GM19023 (cell line): ENCODE measurements at regions not wholly inside any gene's neighbourhood (a gene's known extent, or its start where the extent isn't known, plus 50 kb on each side); places are given as distances from the start of the nearest gene placed in this dataset.

Experiments
- ATAC-seq: cut with Tn5 transposase; IDR thresholded peaks from one replicate; pipeline ENCODE4 v1.9.1; 2021; ENCODE audit warnings: mild to moderate bottlenecking, moderate library complexity; ENCODE audit not compliant: unreplicated experiment

DNA sequence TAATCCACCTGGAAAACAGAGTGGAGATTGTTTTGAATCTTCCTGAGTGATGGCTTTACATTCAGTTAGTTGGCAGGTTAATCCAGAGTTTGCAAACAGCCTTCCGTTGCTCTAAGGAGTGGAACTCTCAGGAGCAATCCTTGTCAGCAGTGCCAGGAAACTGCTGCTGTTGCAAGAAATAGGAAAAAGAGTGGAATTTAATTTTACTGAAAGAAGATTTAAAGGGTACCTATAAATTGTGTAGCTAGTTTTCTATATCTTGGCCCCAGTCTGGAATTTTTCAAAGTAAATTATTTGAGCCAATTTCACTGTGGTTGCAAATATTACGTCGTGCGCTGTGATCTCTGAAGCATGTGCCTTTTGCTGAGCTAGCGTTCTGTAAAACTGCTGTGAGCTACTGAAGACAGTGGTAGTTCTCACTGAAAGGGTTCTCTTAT, 55.5 kb upstream of the SLC5A12 start:
- no peak for ATAC-seq

DNA sequence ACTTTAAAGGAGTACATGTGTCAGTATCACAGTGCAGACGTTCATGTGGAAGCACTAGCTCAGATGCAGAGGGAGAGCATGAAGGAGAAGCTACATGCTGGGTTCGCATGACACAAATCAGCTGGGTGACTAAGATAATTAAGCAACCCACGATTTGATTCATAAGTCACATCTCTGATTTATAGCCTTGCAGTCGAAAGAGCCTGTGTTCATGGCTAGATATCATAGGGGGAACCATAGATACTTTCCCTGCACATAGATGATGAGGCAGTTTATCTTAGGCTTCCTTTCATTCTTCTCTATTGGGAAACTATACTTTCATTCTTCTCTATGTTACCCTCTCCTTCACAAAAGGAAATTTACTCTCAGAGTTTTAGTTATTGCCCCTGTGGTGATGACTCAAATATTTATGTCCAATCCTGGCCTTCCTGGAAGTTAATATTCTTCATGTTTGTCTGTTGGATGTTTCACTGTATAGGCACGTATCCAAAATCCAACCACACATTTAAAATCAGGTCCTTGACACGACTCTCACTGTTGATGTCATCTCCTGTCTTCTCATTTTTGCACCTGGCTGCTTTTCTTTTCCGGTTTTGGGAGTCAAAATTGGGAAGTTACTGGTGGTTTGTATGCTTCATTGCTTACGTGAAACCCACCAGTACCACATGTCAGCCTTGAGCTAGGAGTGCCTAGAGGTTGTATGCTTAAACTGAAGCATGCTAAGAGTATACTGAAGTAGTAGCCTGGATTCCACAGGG, 56.3 kb upstream of the SLC5A12 start:
- no peak for ATAC-seq

DNA sequence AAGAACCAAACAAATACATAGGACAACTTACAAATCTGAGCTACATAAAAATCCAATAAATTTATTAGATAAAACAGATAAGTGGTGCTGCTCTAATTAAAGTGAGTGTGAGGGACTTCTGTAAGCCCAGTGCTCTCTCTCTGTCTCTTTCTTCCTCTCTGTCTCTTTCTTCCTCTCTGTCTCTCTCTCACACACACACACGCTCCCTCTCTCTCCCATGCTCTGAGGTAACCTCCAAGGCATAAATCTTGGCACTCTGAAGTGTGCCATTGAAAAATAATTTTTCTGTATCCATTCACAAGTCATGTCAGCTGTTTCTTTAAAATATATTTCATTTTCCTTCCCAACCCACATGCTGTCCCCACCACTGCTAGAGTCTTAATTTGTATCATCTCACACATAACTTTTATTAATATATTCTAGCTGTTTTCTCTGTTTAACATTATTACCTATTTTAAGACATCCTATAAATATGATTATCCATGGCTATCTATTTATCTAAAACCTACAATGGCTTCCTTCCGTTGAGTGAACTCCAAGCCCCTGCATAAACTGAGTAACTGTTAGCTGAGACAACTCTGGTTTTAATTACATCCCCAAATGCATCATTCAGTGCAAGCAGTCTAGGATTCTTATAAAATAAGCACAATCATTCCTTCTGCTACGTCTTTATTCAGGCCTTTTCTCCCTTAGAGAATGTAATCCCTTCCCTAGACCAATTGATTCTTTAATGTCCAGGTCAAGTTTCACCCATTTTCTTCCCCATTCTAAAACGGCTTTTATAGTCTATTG, 57.4 kb upstream of the SLC5A12 start:
- no peak for ATAC-seq

DNA sequence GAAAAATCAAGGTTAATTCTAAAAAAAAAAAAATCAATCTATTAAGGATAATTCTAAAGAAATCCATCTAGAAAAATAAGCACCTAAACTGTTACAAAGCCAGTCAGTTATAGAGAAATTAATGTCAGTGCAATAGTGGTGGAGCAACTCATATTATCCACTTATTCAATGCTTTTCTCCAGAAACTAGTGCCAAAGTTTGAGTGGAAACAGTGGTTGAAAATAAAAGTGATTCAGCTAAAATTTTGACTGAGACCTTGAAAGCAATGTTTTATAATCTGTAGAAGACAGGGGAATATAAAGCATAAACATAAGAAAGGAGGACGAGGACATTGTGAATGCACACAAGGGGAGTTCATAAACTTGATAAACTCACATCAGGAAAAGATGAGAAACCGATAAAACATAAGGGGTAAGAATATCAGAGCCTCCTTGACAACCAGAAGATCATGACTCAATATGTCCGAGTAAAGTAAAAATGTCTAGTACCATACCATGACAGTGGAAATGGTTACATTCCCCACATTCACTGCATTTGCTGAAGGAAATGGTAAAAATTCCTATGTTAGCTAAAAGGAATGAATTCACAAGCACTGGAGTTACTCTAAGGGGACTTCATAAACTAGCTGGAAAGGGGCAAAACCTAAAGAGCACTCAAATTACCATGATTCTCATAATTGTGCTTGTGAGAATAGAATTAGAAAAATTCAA, 58.7 kb upstream of the SLC5A12 start:
- ATAC-seq, result no peak

DNA sequence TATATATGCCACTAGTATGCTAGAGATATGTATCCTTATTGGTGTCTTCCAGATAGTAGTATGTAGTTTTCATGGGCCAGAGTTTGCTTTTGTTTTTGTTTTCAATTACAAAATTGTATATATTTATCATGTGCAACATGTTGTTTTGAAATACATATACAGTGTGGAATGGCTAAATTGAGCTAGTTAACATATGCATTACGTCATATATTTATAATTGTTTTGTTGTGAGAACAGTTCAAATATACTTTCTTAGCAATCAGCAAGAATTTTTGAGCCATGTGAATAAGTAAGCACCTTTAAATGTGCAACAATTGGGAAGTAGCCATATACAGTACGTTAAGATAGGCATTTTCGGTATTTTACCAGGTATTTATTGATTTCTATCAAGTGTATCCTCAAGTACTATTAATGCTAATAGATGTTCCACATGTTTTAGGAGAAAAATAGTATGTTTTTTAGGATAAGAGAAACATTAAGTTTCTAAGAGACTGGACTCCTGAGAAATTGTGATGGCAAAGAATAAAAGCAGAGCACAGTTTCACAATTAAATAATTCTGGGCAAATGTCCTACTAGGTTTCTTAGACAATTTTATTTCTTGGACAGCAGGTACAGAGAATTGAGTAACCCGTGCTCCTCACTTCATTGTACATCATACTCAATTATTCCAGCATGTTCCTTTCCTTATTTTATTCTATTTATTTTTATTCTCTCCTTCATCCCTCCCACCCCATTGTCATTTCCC, 60.5 kb upstream of the SLC5A12 start:
- no peak for ATAC-seq

DNA sequence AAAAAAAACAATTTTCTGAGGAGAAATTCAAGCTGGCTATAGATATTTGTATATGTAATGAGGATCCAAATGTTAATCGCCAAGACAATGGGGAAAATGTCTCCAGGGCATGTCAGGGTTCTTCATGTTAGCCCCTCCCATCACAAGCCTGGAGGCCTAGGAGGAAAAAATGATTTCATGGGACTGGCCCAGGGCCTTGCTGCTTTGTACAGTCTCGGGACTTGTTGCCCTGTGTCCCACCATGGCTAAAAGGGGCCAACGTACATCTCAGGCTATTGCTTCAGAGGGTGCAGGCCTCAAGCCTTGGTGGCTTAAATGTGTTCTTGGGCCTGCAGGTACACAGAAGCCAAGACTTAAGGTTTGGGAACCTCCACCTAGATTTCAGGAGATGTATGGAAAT, 62.1 kb upstream of the SLC5A12 start:
- no peak for ATAC-seq

DNA sequence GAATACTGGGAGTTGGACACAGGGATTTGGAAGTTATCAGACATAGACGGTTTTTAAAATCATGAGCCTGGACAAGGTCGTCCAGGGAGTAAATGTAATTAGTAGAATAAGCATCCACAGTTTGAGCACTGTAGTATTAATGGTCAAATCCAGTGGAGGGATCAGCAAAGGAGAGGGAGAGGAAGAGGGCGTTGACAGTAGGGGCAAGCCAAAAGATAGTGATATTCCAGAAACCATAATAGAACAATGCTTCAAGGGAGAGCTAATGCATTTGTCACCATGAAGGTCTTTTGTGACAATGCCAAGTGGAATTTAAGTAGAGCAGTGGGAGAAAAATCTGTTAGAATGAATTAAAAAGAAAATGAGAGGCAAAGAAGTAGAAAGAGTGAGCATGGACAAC, 68.9 kb upstream of the SLC5A12 start:
- no peak for ATAC-seq

DNA sequence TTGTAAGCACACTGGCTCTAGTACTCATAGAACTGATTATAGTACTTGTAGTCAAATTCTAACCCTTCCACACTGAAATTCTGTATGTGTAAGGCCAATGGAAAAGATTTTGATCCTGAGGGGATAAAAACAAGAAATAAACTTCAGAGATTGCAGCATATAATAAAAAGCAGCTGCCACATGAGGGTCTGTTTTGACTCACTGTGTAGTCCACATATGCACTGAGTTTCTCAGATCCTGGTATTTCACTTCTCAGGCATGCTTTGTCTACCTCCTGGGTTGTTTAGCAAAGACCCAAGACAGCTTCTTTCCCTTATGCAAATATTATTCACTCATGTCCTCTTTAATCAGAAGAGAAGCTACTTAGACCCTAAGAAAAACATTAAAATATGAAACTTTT, 71.1 kb upstream of the SLC5A12 start:
- no peak for ATAC-seq

DNA sequence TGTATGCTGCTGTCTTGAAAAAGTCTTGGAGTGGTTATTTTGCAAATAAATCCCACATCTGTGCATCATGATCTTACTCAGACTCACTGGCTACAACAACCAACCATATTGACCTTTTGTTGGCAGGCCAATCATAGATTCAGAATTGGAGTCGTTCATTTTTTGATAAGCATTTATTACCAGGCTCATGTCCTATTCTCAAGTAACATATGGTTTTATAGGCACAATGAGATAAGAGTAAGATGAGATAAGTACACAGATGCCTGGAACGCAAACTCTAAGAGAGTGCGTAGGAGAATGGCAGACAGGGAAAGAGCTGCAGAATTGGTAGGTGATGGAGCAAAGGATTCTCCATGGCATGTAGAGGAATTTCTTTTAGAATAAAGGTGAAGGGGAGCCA, 71.6 kb upstream of the SLC5A12 start:
- no peak for ATAC-seq

DNA sequence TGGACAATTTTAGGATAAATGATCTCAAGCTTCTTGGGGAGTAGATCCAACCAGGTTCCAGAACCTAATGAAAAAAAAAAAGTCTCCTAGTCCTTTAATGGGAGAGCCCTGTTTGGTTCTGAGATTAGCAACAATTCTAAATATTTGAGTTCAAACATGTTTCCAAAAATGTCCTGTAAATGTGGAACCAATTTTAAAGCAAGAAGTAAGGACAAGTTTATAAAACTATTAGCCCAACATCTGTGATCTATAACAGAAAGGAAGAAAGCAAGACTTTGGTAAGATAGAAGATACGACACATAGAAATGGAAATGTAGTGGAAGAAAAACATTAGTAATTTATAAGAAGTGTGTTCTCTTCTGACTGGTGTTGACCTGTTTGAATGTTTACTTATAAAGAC, 79.7 kb upstream of the SLC5A12 start:
- ATAC-seq, result no peak

DNA sequence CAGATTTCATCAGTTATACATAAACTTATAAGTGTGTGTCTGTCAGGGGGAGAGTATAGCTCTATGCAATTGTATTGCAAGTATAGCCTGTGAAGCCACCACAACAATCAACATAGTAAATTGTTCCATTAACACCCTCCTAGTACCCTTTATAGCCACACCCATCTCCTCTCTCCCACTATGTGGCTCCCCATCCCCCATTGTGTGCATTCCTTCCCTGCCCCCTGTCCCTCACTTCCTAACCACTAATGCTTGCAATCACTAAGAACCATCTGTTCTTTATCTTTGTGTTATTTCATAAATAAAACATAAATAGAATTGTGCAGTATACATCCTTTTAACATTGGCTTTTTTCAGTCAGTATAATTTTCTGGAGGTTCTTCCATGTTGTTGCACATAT, 83.1 kb upstream of the SLC5A12 start:
- no peak for ATAC-seq

DNA sequence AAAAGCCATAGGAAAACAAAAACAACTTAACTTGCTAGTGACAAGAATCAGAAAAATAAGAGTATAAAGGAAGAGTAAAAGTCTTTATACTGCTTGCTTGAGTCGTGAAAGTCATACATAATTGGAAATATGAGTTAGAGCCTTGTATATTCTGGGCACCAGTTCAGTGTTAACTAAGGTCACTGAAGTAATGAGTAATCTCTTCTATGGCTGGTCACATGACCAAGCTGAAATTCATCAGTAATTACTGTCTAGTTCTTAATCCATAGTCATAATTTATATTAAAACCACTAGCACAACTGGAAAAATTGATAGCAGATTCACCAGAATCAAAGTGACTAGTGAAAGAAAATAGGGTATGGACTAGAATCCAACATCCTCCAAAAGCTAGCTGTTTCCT, 84.4 kb upstream of the SLC5A12 start:
- no peak for ATAC-seq

DNA sequence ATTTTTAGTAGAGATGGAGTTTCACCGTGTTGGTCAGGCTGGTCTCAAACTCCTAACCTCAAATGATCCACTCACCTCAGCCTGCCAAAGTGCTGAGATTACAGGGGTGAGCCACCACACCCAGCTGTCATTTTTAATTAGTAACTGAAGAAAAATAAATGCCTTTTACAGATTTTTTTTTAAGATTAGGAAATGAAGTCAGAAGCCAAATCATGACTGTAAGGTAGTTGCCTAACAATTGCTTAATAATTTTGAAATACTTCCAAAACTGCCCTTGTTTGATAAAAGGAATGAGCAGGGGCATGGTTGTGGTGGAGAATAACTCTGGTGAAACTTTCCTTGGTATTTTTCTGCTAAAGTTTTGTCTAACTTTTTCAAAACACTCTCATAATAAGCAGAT, 98.9 kb upstream of the SLC5A12 start:
- no peak for ATAC-seq

DNA sequence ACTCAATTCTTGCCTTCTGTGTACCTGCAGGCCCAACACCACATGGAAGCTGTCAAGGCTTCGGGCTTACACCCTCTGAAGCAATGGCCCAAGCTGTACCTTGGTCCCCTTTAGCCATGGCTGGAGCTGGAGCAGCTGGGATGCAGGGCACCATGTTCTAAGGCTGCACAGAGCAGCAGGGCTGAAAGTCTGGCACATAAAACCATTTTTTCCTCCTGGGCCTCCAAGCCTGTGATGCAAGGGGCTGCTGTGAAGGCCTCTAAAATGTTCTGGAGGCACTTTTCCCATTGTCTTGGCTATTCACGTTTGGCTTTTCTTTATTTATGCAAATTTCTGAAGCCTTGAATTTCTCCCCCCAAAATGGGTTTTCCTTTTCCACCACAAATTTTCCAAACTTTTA, 102.1 kb upstream of the SLC5A12 start:
- no peak for ATAC-seq

DNA sequence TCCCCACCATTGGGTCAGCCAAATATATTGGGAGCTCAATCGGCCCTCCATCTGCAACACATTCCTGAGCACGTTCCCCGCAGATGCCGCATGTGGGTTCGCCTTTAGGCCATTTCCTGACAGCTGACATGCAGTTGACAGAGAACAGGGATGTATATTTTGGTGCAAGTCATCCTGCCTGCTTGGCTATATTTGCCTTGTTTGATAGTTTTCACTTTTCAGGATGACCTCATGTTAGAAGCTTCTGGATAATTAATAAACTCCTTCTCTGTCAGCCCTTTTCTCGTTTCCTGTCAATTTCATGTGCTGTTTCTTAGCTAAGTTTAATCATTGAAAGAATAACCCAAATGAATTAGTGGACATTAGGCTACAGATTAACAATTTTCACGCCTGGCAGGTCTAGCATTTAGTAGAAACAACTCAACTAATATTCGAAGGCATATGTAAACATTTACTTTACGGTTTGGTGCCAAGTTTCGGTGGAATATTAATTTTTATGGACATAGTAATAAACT, 105.8 kb upstream of the SLC5A12 start:
- ATAC-seq, result no peak

DNA sequence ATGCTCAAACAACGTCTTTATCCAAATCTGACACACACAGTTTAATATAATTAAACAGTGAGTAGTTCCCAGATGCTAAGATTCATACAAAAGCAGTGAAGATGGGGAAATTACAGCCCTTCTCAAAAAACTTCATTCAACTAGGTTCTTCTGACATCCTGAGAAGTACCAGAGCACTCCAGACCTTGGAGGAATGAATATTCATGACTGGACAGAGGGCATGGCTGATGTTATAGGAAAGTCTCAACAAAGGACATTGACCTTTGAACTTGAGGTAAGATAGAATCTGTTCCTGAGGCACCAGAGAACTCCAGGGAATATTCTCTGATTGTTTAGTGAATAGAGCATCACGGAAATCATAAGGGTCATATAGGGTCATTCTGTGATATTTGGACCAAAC, 106.4 kb upstream of the SLC5A12 start:
- ATAC-seq, result no peak

DNA sequence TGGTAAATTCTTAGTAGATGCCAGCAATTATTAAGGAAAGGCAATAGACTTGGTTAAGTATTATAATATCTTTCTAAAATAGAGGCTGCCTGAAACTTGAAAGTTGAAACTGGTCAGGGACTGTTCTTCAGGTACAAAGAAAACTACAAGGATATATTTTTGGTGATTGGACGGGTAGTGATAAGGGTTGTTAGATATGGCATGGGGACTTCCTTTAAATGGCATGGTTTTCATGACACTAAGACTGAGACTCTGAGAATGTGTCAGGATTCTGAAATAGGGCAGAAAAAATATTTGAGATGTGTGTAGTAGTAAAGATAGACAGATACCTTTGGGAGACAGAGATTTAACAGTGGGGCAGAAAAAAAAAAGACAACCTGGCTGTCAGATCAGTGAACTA, 108.4 kb upstream of the SLC5A12 start:
- no peak for ATAC-seq

DNA sequence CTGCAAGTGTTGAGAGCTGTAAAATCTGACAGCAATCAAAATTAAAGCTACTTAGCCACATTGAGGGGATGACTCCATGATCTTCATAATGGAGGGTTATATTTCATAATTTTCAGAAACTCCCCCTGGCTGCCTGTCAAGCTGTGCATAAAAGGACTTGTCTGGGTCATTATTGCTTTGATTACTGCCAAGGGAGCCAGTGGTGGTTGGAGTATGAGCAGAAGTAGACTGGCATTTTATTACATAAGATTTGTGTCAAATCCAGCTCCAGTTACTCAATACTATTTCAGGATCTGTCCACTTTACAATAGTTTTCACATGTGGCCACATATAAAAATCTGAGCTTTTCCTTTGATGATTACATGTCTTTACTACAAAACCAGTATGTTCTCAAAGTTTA, 108.9 kb upstream of the SLC5A12 start:
- ATAC-seq, result no peak

DNA sequence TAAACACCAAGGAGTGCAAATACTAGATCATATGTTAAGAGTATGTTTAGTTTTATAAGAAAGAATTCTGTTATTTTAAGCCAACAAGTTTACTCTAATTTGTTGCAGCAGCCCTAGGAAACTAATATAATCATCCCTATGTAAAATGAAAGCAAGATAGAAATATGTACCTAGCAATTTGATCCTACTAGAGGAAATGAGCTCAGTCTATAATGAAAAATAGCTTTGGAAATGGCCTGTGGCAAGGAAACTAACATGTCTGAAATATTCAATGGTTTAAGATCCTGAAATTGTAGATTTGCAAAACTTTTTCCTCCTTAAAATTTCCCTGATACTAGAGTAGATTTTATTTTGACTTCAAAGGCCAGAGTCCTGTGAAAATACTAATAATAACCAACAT, 112.7 kb upstream of the SLC5A12 start:
- ATAC-seq, result no peak

DNA sequence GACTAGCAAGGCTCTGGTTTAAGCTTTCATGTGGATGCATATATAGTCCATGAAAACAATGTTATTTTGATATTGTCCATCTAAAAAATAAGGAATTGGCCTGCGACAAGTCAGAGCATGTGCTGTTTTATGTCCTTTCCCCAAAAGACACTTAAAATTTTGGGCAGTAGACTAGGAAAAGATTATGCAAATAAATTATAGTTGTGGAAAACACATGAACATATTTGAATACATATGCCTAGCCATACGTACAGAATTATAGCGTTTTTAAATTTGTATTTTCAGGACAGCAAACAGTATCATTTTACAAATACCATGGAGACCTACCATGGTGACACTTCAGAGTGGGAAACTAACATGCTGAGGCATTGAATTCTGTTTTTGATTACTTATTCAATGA, 113.8 kb upstream of the SLC5A12 start:
- ATAC-seq, result no peak

DNA sequence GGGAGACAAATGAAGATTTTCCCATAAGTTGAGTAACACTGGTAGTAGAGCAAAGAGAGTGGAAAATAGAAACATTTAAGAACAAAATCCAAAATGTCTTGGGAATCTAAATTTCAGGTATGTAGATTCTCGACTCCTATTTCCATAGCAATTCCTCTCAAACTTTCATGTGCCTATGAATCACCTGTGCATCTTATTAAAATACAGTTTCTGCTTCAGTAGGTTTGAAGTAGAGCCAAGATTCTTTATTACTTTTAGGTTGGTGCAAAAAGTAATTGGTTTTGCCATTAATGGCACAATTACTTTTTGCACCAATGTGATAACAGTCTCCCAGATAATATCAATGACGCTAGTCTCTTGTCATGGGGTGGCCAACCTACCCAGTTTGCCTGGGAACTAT, 115.3 kb upstream of the SLC5A12 start:
- no peak for ATAC-seq
